Calu3 (cell line): ENCODE measurements at regions not wholly inside any gene's neighbourhood (a gene's known extent, or its start where the extent isn't known, plus 50 kb on each side); places are given as distances from the start of the nearest gene placed in this dataset.
A peak's percentile ranks its signal among the peaks of the same experiment; 100 is the strongest.
"Not testable (repeated sequence)": the region's sequence is repeated elsewhere in the genome, so short reads cannot be mapped to it uniquely, and the experiment has no call there.

Experiments
- BruUV-seq: library from RNA; stranded (reverse); fragments of 400-500 nt; replicated peaks from 2 replicates; lab custom pipeline; 2021; lab: Mats Ljungman, UMichigan
- CTCF ChIA-PET: fragments of 300-600 bp; sonication (Branson Sonifier 250); formaldehyde crosslinking; loops from one replicate; lab custom pipeline; 2022; ENCODE audit warnings: antibody characterized with exemption; lab: Charles Lee
- DNase-seq: peaks from one replicate; pipeline ENCODE4 v3.0.0; 2022
- H3K27ac Mint-ChIP-seq: one replicate; pipeline ENCODE4 v1.8.0; 2022; ENCODE audit warnings: mixed read lengths; ENCODE audit not compliant: unreplicated experiment
- H3K27me3 Mint-ChIP-seq: one replicate; pipeline ENCODE4 v1.8.0; 2022; ENCODE audit warnings: mixed read lengths; ENCODE audit not compliant: unreplicated experiment
- H3K36me3 Mint-ChIP-seq: one replicate; pipeline ENCODE4 v1.8.0; 2022; ENCODE audit warnings: mild to moderate bottlenecking, moderate library complexity, mixed read lengths; ENCODE audit not compliant: insufficient read depth, unreplicated experiment
- H3K4me1 Mint-ChIP-seq: one replicate; pipeline ENCODE4 v1.8.0; 2022; ENCODE audit warnings: mild to moderate bottlenecking, low read depth, mixed read lengths; ENCODE audit not compliant: unreplicated experiment
- H3K4me3 Mint-ChIP-seq: one replicate; pipeline ENCODE4 v1.8.0; 2022; ENCODE audit warnings: mild to moderate bottlenecking, low read depth, moderate library complexity, mixed read lengths; ENCODE audit not compliant: unreplicated experiment
- H3K9me3 Mint-ChIP-seq: one replicate; pipeline ENCODE4 v1.8.0; 2022; ENCODE audit warnings: low read depth, mixed read lengths; ENCODE audit not compliant: unreplicated experiment
- CTCF ChIP-seq: fragments of 200-600 bp; IDR thresholded peaks from one replicate; pipeline ENCODE4 v1.8.0; 2022; ENCODE audit warnings: antibody characterized with exemption; ENCODE audit not compliant: unreplicated experiment
- intact Hi-C: fragments of 100-400 bp; cut with micrococcal nuclease; formaldehyde crosslinking; loops from one replicate; pipeline ENCODE4 v1.10.0; 2022; ENCODE audit not compliant: unreplicated experiment

DNA sequence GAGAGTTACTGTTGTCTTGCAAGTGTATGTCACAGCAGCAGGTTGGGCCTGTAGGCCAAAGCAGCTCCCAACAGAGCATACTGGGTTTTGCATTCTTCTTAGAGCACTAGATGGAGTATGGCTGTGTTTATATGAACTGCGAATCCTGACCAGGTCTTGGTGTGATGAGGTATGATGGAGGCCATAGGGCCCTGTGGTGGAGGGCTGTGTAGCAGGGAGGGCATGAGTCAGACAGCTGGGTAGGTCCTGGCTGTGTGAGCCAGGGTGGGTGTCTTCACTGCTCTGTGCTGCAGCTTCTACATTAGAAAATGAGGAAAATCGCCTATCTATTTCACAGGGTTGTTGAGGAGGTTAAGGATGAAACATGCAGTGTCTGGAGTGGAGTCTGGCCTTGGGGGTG lies 124.2 kb downstream of the BUB3 start:
- Mint-ChIP-seq H3K9me3 (no peaks in the 10 kb centered on the region), H3K36me3 (no peaks in the 10 kb centered on the region), H3K4me3 (no peak overlapping the region), H3K27ac (no peak overlapping the region), H3K27me3 (peaks cover 10% of the 10 kb centered on the region), H3K4me1 (no peaks in the 10 kb centered on the region)
- DNase-seq, result no peak
- intact Hi-C loops, result loop anchor here (10.0 kb wide), 1 partner anchor 144 kb away; the partner anchor contains the start of gene HMX3
- BruUV-seq, result no TSS peak
- CTCF ChIA-PET, result interaction anchor here (0.5 kb wide), 1 partner anchor 162 kb away, joined by 3 read pairs; no protein-coding TSS in a partner anchor
- no peak for TF ChIP-seq CTCF

DNA sequence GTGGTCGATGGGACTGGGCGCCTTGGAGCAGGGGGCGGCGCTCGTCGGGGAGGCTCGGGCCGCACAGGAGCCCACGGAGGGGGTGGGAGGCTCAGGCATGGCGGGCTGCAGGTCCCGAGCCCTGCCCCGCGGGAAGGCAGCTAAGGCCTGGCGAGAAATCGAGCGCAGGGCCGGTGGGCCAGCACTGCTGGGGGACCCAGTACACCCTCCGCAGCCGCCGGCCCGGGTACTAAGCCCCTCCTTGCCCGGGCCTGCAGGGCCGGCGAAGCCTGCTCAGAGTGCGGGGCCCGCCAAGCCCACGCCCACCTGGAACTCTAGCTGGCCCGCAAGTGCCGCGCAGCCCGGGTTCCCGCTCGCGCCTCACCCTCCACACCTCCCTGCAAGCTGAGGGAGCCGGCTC lies 129.2 kb downstream of the BUB3 start:
- H3K27ac Mint-ChIP-seq, H3K9me3 Mint-ChIP-seq, H3K36me3 Mint-ChIP-seq, BruUV-seq, H3K4me1 Mint-ChIP-seq, intact Hi-C loops, CTCF ChIA-PET, H3K4me3 Mint-ChIP-seq, DNase-seq, H3K27me3 Mint-ChIP-seq: not testable (repeated sequence)

DNA sequence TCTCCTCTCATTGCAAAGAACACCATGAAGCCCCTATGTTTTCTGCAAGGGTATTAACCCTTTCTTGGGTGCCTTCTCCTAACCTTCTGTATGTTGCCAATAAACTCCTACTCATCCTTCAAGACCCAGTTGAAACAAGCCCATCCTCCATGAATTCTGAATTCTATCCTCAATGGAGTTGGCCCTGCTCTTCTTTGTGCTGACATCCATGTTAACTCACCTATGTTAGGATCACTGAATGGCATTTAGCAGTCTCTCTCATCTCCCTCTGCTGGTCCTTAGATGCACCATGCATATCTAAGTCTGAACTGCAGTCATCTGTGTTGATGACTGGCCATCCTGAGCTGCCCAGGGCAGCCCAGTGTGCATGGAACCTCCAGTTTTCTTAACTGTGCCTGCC lies 129.8 kb downstream of the BUB3 start:
- Mint-ChIP-seq H3K4me1 (no peaks in the 10 kb centered on the region), H3K4me3 (no peak overlapping the region), H3K27me3 (no peaks in the 10 kb centered on the region), H3K36me3 (no peaks in the 10 kb centered on the region), H3K27ac (no peak overlapping the region), H3K9me3 (peaks cover 6% of the 10 kb centered on the region)
- BruUV-seq, result no TSS peak
- TF ChIP-seq CTCF, result no peak
- no peak for DNase-seq
- CTCF ChIA-PET, result no interaction called here
- intact Hi-C loops, result no loop called here

DNA sequence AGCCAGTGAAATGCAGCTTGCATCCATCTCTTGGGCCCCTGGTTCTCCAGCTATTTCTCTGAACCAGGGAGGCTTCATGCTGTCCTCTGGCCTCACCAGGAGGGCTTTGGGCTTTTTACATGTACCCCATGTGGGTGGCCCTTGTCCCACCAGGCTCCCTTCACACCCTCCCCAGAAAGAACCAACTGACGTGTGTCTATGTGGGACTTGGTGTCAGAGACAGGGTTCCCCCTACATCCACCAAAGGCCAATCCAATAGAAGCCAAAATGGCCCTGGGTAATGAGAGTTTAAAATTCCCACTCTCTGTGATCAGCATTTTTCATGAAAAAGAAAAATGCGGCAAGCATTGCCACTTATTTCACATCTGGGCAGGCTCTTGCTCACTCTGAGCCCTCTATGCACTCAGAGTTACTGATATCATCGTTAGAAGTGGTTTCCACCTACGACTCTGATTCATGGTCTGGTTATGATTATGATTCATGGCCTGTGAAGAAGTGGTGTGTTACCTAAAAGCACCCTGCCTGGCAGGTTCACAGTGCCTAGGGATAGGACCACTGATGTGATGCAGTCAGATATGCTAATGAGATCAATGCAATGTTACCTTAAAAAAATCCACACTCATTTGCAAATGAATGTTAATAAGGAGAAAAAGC lies 133.5 kb downstream of the BUB3 start:
- BruUV-seq, result no TSS peak
- peak; percentile 1 for DNase-seq
- no peaks in the 10 kb centered on the region for H3K4me1 Mint-ChIP-seq
- H3K4me3 Mint-ChIP-seq, result no peak overlapping the region
- H3K27me3 Mint-ChIP-seq, result no peaks in the 10 kb centered on the region
- CTCF ChIA-PET, result no interaction called here
- no peak overlapping the region for H3K27ac Mint-ChIP-seq
- no peak for TF ChIP-seq CTCF
- intact Hi-C loops, result no loop called here
- H3K9me3 Mint-ChIP-seq, result peaks cover 6% of the 10 kb centered on the region
- no peaks in the 10 kb centered on the region for H3K36me3 Mint-ChIP-seq

- Mint-ChIP-seq H3K4me3 (no peak overlapping the region), H3K27ac (no peak overlapping the region), H3K27me3 (no peaks in the 10 kb centered on the region), H3K9me3 (peaks cover under 1% of the 10 kb centered on the region), H3K36me3 (no peaks in the 10 kb centered on the region), H3K4me1 (no peaks in the 10 kb centered on the region)
- BruUV-seq, result no TSS peak
- intact Hi-C loops, result no loop called here
- no peak for TF ChIP-seq CTCF
- DNase-seq, result no peak
- CTCF ChIA-PET, result no interaction called here
These were observed 135.2 kb downstream of the BUB3 start for GRCh38 chr10:123289432-123289831.
